Fibroblast of lung (primary cell): ENCODE measurements at regions not wholly inside any gene's neighbourhood (a gene's known extent, or its start where the extent isn't known, plus 50 kb on each side); places are given as distances from the start of the nearest gene placed in this dataset.

Source experiments
- EZH2 ChIP-seq: IDR thresholded peaks from 2 replicates; pipeline ENCODE4 v1.5.1; 2012; ENCODE audit warnings: low read length, control low read depth, mild to moderate bottlenecking; ENCODE audit errors: missing control alignments
- TF ChIP-seq, protein P1 (sequence below), 2 donors: IDR thresholded peaks in 1 of 2; conservative IDR thresholded peaks in 1 of 2; 1 replicate in 1 of 2; 2 replicates in 1 of 2; pipeline ENCODE4 v1.5.1; 2011 to 2012; ENCODE audit warnings: low read length in 2 of 2, control low read depth in 1 of 2, inconsistent platforms in 1 of 2, low read depth in 1 of 2, mild to moderate bottlenecking in 1 of 2

DNA sequence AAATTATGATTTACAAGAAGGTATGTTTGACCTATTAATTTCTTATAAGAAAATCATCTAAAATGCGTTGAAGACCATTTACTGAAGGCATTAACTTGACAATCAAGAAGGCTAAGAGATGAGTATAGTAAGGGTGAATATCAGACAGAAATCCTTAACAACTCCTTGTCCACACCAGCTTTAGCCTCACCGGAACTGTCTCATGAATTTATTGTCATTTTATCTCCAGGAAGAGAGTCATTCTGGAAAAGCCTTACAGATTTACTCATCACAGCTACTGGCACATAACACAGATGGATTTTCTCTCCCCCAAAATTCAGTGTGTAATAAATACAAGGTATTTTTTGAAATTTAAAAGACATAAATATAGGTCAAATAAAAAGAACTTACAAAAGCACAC, 129.4 kb upstream of the LSM8 start:
- TF ChIP-seq, protein P1, sequence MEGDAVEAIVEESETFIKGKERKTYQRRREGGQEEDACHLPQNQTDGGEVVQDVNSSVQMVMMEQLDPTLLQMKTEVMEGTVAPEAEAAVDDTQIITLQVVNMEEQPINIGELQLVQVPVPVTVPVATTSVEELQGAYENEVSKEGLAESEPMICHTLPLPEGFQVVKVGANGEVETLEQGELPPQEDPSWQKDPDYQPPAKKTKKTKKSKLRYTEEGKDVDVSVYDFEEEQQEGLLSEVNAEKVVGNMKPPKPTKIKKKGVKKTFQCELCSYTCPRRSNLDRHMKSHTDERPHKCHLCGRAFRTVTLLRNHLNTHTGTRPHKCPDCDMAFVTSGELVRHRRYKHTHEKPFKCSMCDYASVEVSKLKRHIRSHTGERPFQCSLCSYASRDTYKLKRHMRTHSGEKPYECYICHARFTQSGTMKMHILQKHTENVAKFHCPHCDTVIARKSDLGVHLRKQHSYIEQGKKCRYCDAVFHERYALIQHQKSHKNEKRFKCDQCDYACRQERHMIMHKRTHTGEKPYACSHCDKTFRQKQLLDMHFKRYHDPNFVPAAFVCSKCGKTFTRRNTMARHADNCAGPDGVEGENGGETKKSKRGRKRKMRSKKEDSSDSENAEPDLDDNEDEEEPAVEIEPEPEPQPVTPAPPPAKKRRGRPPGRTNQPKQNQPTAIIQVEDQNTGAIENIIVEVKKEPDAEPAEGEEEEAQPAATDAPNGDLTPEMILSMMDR (conservative IDR thresholded peaks at IDR 0.05 in 1 of 2, IDR thresholded peaks at IDR 0.05 in 1 of 2; ENCODE audit: low read depth in 1 of 2, low read length in 2 of 2), result no peak
- no peak for TF ChIP-seq EZH2
